Effector CD8-positive, alpha-beta T cell (primary cell): ENCODE measurements at regions not wholly inside any gene's neighbourhood (a gene's known extent, or its start where the extent isn't known, plus 50 kb on each side); places are given as distances from the start of the nearest gene placed in this dataset.

ENCODE experiments used
- DNase-seq: peaks from one replicate; lab custom pipeline; 2025; lab: John Stamatoyannopoulos, UW

DNA sequence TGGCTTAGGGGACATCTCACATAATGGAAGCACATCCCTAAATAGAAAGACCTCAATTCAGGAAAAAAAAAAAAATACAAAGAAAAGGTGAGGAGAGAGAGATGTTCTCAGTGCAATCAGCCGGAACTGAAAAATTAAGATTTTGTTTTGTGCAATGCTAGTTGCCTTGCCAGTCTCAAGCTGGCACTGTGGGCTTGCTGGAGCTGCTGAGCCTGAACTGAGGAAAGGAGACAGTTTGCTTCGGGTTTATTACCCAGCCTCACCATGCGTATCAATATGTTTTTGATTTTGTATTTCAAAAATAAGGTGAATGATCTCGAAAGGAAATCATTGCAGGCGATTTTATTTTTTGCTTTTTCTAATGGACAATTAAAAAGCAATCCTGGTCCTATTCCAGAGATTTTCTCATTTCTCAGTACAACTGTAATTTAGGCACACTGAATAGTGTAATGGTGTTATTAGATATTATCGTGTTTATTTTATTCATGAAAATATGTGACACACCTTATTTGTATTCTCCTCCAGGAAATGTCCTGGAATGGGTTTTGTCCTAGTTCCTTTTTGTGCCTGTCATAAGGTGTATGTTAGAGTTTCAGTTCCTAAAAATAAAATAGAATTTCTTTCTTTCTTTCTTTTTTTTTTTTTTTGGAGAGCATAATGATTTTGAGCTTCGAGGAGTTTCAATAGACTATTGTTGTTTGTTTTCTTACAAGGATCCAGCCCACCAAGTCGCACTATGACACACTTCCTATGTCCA, 72.8 kb upstream of the ZEB2 start:
- no peak for DNase-seq

DNA sequence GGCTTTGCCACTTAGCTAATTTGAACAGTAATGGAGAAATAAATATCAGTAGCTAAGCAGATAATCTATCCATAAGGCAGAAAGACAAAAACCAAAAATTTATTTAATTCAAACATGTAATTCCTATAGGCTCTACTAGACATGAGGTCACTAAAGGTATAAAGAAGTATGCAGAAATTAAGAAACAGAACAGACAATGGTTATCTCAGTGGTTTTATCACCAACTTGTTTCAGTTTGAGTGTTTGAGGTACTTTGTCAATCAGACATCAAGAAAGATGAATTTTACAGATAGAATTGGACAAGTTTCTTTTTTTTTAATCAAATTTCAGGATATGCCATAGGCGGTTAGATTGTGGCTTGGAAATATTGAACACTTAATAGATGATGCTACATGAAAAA, 67.4 kb upstream of the ZEB2 start:
- no peak for DNase-seq

- no peak for DNase-seq
Measured at GRCh38 chr2:144586476-144586875, 66.6 kb upstream of the ZEB2 start.

- no peak for DNase-seq
Measured at GRCh38 chr2:144583741-144584453, 64.0 kb upstream of the ZEB2 start.

GRCh38 chr2:144583381-144583729, 63.4 kb upstream of the ZEB2 start:
- no peak for DNase-seq

DNA sequence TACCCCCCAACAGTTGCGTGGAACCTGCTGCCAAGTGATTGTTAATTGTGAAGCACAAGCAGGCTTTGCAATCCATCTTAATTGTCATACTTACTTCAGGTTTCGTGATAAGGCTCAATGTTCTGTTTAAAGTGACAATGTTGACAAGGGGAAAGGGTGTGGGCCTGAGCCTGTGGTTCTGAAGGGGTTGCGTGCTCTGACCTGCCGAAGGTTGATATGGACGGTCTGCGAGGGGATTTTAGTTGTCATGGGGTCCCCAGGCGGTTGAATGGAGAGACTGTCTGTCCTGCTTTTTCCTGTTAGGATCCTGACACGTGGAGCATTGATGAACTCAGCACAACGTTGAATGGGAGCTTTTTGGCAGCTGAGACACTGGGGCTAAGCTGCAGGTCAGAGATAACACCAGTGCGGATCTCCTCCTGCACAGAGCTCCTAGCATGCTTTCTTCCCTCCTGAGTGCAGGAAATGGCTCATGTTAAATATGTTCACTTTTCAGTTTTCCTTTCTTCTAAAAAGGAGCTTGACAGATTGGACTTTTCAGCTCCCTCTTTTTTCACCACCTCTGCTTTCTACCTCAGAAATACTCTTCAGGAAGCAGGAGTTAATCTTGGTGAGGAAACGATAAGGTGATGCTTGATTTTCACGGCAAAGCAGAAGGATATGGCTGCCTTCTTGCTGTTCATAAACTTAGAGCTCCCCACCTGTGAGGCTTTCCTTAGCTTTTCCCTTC, 62.9 kb upstream of the ZEB2 start:
- DNase-seq: no peak

DNA sequence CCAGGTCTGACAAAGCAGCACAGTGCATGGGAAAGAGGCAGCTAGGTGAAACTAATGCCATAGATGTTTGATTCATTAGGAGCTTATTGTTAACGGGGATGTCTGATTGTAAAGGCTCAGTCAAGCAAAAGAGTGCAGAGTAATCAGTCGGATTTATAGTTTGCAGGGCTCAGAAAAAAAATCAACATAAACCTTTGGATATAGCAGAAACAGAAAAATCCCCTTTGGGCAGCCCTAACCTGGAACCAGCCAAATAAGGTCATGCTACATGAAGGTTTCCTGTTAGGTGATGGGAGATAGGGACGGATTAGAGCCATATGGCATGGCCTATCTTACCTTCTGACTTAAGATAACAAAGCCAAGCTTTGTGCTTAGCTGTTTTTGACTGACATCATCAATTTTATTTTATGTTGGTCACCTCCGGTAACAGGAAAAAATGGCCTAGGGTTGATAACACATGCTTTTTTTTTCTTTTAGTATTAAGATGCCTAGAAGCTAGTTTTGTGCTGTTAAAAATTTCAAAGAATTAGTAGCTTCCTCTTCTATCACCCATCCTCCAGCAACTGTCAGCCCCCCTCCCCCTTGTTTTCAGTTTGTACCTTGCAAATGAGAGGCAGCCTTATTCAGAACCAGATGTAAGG, 60.7 kb upstream of the ZEB2 start:
- no peak for DNase-seq

DNA sequence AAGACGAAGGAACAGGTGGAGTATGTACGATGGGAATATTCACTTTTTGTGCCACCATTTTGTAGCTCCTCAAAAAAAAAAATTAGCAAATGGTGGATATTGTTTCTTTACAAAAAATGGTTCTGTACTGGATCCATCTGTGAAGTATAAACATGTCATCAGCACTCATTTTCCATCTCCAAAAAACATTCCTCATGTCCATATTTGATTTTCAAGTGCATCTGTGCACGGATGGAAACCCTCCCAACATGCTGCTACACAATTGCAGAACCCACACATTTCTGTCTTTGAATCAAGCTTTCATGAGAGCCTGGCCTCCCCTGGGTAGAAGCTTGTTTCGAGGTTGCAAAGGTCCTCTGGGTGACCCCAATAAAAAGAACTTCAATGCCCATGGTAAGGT, 59.6 kb upstream of the ZEB2 start:
- DNase-seq: no peak

- DNase-seq: no peak
Measured at GRCh38 chr2:144578099-144578498, 58.2 kb upstream of the ZEB2 start.

DNA sequence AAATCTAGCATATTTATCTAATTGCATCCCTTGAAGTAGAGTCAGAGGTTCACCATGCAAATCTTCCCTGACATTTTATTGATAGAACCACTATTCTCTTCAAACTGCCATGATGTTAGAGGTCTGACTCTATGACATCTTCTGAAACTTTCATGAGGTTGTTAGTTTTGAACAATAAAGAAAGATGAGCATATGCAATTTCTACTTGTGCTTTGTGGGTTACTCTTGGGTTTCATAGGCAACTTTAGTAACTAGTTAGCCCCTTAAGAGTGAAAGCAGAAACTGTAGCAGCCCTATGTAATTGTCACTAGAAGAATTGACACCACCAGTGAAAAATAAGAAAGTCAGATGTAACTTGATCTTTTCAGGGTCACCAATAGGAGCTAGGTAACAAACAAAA, 53.1 kb upstream of the ZEB2 start:
- no peak for DNase-seq

DNA sequence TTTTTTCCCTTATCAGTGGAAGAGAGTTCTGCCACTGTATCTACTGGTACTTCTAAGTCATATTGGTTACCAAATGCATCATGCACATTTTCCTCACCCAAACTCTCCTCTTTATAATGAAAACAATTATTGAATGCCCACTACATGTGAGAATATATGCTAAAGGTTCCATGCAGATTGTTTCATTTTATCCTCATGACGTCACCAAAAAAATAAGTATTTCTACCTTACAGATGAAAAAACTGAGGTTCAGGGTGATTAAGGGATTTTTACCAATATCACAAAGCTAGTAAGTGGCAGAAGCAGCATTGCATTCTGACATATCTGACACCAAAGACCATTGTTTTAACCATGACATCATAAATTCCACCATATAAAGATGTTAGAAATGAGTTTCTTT, 51.9 kb upstream of the ZEB2 start:
- no peak for DNase-seq

- DNase-seq: no peak
Measured at GRCh38 chr2:144570566-144570965, 50.6 kb upstream of the ZEB2 start.
